NK-92 treated with Interleukin-12 subunit alpha and Interleukin-12 subunit beta, amount 100 ng/mL, for 24 hours (cell line): ENCODE measurements at regions not wholly inside any gene's neighbourhood (a gene's known extent, or its start where the extent isn't known, plus 50 kb on each side); places are given as distances from the start of the nearest gene placed in this dataset.
"Not testable (repeated sequence)": the region's sequence is repeated elsewhere in the genome, so short reads cannot be mapped to it uniquely, and the experiment has no call there.

ENCODE experiments used
- DNase-seq: peaks from one replicate; lab custom pipeline; 2025; lab: John Stamatoyannopoulos, UW

DNA sequence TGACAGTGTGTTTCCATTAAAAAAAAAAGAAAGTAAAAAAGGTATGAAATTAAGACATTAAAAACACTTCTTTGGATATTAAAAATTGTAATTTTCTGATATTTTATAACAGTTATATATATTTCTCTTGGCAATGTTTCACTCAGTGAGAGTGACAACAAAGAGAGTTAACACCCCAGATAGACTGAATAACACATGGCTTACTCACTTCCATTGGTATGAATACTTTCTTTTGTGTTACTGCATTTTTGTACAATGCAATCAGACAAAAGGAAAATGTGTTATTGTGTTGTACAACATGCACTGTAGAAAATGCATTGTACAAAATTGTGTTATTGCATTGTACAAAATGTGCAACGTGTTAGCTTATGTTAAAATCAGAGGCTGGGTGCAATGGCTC, 676.6 kb upstream of the AMELY start:
- DNase-seq, result not testable (repeated sequence)

DNA sequence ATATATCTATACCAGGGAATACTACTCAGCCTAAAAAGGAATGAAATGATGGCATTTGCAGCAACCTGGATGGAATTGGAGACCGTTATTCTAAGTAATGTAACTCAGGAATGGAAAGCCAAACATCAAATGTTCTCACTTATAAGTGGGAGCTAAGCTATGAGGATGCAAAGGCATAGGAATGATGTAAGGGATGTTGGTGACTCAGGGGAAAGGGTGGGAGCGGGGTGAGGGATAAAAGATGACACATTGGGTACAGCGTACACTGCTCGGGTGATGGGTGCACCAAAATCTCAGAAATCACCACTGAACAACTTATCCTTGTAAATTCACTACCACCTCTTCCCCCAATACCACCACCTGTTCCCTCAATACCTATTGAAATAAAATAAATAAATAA, 651.0 kb upstream of the AMELY start:
- DNase-seq, result no peak

DNA sequence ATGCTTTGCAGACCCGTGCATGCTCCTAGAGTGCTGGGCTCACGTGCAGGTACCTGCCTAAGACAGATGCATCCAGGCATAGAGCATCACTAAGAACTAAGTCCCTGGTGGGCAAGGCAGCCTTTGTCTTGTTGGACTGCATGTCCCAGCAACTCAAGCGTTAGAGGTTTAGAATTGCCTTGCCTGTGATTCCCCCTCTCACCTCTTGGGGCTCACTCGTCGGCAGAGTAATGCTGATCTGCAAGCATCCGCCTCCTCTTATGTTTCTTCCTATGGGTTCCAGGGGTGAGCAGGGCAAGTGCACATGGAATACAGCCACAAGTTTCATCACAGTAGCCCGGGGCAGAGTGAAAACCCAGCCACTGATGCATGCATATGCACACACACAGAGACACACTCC, 646.1 kb upstream of the AMELY start:
- no peak for DNase-seq

DNA sequence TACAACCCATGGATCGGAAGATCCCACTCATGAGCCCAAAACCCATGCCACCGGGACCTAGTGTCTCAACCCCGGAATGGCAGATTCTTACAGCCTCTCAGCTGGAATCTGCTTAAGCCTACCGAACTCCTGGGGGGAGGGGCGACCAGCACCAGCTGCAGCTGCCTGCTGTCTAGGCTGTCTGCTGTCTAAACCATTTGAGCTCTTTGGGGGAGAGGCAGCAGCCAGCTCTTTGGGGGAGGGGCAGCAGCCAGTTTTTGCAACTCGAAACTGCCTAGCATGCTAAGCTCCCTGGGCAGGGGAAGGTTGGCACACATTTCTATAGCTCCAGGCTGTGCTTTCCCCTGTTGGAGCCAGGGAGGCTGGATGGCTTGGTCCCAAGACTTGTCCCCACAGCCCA, 643.5 kb upstream of the AMELY start:
- no peak for DNase-seq

DNA sequence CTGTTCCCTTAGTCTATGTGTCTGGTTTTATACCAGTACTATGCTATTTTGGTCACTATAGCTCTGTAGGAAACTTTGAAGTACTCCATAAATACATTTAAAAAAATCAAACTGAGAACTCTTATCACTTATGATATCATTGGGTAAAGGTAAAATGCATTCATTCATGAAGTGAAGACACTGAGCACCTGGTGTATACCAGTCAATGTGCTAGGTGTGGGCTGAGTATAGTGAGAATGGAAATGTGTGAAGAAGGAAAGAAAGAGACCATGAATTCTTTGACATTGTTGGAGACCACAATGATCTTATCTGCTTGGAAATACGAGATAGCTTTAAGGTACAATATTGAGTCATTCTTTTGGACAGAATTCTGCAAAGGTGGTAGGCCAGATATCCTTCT, 633.5 kb upstream of the AMELY start:
- DNase-seq, result no peak

DNA sequence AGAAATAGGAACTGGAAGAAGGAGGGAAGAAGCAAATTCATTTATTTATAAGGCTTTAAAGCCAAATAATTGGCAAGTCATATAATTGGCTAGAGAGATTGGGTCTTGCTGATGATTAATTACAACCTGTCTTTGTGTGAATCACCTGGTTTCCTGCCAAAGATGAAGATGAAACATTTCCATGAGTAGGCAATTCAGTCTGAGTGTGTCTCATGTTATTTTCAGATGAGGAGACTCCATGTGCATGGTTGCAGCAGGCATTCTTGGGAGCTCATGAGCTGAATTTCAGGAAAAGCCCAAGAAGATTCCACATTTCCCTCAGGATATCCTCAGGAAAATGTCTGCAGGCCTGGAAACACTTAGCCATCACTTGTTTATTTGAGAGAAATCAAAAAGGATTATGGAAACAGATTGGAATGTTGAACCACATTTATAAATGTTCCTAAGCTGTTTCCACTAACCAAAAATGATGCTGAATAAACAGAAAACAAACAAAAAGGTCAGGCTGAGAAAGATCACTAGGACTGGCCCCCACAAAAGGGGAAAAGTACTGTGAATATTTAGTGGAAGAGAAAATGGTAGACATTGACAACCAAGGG, 632.7 kb upstream of the AMELY start:
- DNase-seq, result no peak

DNA sequence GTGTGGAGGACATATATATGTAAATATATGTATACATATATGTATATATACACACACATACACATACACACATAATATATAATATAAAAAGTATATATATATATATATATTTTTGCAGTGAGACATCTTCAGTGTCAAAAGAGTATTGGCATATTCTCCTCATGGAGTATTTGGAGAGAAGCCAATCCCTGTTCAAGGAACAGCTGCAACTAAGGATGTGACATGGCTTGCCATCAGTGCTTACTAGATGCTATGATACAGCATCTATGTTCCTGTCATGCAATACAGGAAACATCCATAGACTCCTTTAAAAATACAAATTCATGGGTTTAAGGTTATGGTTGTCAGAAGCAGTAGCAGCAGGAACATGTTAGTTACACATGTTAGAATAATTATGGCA, 632.0 kb upstream of the AMELY start:
- DNase-seq, result no peak

DNA sequence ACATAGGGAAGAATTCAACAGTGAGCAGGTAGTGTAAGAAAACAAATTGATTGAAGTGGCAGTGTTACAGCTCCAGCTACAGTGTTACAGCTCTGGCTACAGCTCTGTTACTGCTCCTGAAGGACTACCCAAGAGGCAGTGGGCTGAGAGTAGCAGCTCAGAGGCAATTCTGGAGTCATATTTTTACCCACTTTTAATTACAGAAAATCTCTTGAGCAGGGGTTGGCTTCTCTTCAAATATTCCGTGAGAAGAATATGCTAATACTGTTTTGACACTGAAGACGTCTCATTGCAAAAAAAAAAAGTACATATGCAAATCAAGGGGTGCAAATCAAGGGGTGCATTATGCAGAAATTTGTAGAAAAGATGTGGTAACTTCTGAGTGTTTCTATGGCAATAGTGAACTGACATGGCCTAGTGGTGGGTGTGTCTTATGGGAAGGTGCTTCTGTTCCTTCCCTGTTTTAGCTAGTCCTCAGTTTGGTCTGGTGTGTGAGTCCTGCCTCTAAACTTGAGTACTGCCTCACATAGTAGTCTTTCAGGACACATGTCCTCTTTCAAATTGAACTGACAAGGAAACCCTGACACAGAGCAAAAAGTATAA, 630.8 kb upstream of the AMELY start:
- DNase-seq, result no peak

DNA sequence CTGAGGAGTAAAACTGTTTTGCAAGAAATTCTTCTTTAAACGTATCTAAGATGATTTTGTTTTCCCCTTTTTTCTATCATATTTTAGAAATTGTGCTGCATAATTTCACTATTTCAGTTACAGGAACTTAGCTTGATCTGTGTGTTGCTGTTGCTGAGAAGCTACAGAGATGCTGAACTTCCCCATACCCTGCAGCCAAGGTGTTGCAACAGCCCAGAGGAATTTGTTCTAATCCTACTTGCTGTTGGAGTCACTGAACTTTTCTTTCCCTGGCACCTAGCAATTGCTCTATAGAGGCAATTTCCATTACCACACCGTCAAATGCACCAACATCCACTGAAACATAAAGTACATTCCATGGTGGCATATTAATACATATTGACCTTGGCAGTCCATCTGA, 617.8 kb upstream of the AMELY start:
- DNase-seq, result no peak

DNA sequence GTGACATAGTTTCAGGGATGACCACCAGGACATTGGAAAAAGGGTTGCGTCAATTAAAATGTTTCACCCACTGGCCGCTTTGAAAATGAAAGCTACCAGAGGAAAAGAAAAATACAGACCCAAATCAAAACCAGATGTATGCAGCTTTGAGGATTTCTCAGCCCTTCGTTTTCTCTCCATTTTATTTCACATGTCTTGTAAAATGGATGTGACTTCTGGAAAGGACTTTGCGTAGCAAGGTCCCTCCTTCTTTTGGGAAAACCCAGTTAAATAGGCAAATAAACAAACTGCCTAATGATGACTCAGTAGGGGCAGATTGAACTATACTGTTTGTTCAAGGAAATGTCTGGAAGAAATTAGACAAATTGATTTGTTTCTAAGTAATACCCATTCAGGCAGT, 616.0 kb upstream of the AMELY start:
- DNase-seq, result not testable (repeated sequence)

DNA sequence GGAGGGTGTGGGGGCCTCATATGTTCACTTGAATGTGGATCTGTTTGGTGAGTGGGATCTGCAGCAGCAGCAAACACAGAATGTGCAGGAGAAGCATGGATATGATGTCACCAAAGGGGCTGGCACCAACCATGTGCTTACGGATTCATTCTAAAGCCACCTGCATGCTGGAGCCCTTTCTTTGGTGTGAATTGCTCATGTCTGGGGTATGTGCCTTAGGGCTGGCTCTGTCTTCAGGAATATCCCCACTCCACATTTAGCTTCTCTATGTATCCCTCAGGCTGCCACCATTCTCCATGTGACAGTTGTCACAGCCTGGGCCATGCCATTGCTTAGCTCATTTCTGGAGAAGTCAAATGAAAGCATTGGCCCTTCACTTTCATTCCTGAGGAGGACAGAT, 606.8 kb upstream of the AMELY start:
- DNase-seq, result no peak

DNA sequence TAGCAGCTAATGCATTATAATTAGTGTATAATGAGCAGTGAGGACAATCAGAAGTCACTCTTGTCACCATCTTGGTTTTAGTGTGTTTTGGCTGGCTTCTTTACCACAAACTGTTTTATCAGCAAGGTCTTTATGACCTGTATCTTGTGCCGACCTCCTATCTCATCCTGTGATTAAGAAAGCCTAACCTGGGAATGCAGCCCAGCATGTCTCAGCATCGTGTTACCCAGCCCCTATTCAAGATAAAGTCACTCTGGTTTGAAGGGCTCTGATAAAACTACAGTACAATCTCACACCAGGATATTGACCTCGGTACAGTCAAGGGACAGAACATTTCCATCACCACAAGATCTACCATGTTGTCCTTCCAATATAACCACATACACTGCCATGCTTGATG, 604.7 kb upstream of the AMELY start:
- no peak for DNase-seq

DNA sequence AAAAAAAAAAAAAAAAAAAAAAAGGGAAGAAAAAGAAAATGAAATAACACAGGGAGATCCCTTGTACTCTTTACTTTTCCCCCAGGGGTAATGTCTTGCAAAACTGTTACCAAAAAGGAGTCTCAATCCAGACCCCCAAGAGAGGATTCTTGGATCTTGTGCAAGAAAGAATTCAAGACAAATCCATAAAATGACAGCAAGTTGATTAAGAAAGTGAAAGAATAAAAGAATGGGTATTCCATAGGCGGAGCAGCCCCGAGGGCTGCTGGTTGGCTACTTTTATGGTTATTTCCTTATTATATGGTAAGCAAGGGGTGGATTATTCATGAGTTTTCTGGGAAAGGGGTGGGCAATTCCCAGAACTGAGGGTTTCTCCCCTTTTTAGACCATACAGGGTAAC, 604.3 kb upstream of the AMELY start:
- DNase-seq, result no peak

DNA sequence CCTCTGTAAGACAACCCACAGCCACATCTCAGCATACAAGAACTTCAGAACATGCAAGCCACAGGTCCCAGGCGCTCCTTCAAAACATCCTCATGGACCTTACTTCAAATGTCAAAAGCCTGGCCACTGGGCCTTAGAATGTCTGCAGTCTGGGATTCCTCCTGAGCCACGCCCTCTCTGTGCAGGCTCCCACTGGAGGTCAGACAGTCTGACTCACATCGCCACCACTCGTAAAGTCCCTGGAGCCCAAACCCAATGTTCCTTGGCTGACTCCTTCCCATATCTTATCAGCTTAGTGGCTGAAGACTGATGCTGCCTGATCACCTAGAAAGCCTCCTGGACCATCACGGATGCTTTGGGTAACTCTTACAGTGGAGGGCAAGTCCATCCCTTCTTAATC, 591.3 kb upstream of the AMELY start:
- no peak for DNase-seq

DNA sequence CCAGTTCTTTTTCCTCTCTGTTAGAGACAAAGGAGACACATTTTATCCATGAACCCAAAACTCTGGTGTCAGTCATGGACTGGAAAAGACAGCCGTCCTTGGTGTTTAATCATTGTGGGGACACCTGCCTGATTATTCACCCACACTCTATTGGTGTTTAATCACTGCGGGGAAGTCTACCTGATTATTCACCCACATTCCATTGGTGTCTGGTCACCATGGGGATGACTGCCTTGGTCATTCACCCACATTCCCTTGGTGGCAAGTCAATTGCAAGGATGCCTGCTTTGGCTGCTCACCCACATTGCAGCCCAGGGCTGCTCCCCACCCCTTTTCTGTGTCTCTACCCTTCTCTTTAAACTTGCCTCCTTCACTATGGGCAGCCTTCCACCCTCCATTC, 589.7 kb upstream of the AMELY start:
- no peak for DNase-seq

DNA sequence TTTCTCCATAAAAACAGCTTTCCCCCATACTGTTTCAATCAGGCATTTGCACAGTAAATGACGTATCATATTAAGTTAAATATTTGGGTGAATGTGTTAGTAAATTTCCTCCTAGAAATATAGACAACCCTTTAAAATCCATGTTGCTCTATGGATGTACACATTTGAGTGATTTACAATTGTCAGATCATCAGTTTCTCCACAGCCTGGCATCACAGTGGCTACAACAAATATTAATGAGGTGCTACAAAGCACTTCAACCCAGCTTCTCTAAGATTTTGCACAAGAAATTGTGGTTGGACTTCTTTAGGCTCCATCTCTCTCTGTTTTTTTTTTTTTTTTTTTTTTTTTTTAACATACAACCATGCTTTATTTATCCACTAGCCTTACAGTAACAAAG, 584.4 kb upstream of the AMELY start:
- DNase-seq, result no peak

DNA sequence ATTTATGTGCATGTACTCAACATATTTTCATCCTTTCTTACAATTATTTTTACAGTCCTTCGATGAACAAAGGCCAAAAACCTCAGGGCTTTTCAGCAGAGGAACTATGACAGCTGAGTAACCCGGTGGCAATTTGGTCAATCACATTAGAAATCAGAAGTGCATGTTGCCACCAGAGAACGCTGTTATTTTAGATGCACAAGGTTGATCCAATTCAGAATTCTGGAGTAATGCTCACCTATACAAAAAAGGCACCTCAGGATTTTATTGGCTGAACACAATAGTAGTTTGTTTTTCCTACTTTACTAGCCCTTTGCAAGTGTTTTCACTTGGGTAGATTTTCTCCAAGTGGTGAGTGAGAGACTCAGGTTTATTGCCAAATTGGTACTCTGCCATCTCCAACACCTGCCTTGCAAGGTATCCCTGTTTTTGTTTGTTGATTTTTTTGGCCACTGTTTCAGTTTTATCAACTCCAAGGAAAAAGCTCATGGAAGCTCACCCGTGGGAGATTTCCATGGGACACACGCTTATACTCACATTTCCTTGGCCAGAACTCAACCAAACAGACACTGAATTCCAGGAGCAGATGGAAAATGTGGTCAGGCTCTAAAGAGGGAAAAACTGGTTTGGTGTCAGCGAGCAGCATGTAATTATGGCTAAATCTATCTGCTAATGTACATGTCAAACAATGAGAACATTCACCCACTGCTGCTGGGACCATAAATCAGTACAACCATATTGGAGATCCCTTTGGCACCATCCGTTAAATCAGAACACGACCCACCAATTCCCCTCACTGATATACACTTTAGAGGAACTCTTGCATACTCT, 573.1 kb upstream of the AMELY start:
- DNase-seq, result not testable (repeated sequence)

DNA sequence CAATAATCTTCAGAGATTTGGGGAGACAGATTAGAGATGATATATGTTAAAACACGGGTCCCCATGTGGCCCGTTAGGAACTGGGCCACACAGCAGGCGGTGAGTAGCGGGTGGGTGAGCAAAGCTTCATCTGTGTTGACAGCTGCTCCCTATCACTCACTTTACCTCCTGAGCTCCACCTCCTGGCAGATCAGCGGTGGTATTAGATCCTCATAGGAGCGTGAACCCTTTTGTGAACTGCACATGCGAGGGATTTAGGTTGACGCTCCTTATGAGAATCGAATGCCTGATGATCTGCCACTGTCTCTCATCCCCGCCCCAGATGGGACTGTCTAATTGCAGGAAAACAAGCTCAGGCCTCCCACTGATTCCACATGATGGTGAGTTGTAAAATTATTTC, 560.4 kb upstream of the AMELY start:
- DNase-seq, result no peak

DNA sequence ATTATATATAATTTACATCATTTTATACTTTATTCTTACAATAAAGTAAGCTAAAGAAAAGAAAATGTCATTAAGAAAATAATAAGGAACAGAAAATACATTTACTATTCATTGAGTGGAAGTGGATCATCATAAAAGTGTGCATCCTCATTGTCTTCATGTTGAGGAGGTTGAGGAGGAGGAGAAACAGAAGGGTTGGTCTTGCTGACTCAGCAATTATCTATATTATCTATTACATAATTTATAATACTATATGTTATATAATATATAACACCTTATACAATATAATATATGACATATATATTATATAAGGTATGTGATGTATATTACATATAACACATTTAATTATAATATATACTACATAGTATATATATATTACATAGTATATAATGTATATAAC, 558.5 kb upstream of the AMELY start:
- DNase-seq, result no peak

DNA sequence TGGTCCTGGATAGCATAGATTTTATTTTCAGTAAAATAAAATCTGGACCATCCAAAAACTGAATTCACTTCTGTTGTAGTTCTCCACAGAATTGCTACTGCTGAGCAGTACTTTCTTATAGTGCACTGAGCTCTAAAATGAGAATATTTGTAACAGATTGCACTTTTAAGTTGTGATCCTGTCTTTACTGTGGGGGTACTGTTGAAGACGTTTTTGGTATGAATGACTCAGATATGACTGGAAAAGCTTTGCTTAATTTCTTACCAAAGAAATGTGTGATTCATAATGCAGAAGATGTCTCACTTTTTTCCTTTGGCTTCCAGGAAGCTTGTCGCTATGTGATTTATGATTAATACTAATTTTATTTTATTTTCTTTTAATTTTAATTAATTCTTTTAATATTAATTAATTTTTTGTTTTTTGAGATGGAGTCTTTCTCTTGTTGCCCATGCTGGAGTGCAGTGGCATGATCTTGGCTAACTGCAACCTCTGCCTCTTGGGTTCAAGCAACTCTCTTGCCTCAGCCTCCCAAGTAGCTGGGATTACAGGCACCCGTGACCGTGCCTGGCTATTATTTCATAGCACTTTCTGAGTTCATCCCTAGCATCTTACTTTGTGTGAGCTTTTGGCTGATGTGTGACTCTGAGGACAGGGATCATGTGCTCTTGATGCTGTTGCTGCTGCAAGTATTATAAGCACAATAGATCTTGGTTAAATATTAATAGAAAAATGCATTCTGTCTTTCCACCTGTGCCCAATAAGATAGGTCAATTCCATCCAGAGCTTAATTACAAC, 557.6 kb upstream of the AMELY start:
- DNase-seq, result no peak

DNA sequence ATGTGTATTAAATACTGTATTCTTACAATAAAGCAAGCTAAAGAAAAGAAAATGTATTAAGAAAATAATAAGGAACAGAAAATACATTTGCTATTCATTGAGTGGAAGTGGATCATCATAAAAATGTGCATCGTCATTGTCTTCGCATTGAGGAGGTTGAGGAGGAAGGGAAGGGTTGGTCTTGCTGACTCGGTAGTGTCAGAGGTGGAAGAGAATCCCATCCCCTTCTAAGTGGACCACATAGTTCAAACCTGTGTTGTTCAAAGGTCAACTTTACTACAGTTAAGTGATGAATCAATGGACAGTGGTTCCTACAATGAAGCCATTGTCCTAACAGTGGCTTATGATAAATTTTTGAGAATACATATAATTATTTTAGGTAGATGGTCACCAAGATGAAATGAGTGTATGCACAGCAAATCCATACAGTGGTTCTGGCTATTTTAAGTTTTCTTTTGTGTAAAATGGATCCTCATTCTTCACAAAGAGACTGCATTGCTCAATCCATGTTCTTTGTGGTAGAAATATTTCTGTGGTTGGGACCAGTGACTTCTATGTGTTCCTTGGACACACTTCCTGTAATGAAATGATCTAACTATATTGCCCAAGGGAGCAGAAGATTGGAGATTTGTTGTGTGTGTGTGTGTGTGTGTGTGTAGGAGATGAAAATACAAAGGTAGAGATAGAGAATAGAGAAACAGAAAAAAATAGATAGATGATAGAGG, 556.4 kb upstream of the AMELY start:
- no peak for DNase-seq

DNA sequence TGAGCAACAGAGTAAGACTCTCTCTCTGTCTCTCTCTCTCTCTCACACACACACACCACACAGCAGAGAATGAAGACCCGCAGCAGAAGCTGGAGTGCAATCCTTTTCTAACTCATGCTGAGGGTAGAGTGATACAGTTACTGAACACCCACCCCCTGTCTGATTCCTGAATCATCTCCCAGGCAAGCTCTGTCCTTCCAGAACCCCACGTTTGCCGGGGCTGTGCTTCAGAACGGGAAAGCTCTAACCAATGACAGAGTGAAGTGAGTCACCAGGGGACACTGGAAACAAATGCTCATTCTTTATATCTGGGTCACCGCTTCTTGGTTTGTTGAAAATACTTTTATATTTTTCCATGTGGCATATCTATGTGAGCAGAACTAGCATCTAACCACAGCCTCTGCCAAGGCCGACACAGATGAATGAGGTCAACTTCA, 553.7 kb upstream of the AMELY start:
- no peak for DNase-seq
